Neural cell (in vitro differentiated cells): ENCODE measurements at regions not wholly inside any gene's neighbourhood (a gene's known extent, or its start where the extent isn't known, plus 50 kb on each side); places are given as distances from the start of the nearest gene placed in this dataset.

Source experiments
- EZH2 ChIP-seq: fragments of 200-600, 300-800 bp; shearing (Covaris generic), sonication (generic); IDR thresholded peaks from 2 replicates; pipeline ENCODE4 v1.6.1; 2014; ENCODE audit warnings: antibody characterized with exemption, low read length, borderline replicate concordance, mild to moderate bottlenecking; ENCODE audit not compliant: insufficient read depth, poor library complexity, severe bottlenecking
- POLR2AphosphoS5 ChIP-seq: IDR thresholded peaks from 2 replicates; pipeline ENCODE4 v1.6.1; 2012
- RAD21 ChIP-seq: fragments of 450-650 bp; conservative IDR thresholded peaks from 2 replicates; pipeline ENCODE4 v1.6.1; 2014; ENCODE audit warnings: antibody characterized with exemption, mild to moderate bottlenecking, moderate library complexity
- SMC3 ChIP-seq: fragments of 450-650 bp; conservative IDR thresholded peaks from 2 replicates; pipeline ENCODE4 v1.6.1; 2014; ENCODE audit warnings: antibody characterized with exemption, mild to moderate bottlenecking, moderate library complexity; ENCODE audit not compliant: poor library complexity
- TAF1 ChIP-seq: IDR thresholded peaks from 2 replicates; pipeline ENCODE4 v1.6.1; 2012; ENCODE audit warnings: low read depth
- TF ChIP-seq, protein P1 (sequence below): fragments of 450-650 bp; IDR thresholded peaks from 2 replicates; pipeline ENCODE4 v1.5.1; 2014; ENCODE audit warnings: antibody characterized with exemption, mild to moderate bottlenecking, moderate library complexity; ENCODE audit not compliant: poor library complexity, severe bottlenecking

DNA sequence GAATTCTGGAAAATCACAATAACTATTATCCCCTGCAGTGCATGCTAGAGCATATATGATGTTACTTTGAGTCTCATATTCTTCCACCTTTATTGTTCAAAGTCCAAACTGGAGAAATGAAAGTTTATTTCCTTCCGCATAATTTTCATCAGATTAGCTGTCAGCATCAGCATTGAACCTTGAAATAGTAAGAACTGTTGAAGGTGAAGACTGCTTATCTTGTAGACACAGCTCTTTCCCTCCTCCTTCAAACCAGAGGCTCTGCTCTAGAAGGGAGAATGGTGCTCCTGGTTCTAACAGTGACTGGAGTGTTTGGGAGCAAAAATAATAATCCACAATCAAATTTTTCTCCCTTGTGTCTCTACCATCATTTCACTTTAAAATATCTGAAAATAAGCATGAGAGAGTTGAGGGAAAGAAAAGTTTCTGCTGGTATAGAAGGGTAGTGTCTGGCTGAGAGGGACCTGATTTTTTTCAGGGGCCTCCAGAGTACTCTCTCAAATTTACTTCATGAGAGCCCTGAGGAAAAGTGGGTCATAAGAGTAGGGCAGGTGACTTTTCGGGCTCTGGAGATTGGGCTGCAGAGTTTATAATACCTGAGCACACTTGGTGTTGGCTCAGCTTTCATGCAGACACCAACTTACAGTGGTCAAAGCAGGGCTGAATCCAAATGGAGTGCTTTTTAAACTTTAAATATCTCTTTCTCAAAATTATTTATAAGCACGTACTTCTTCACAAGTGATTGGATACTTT, 170.4 kb downstream of the ZDHHC21 start:
- TF ChIP-seq SMC3 (no peak), EZH2 (no peak), POLR2AphosphoS5 (no peak), TAF1 (no peak), RAD21 (no peak)
- TF ChIP-seq, protein P1, sequence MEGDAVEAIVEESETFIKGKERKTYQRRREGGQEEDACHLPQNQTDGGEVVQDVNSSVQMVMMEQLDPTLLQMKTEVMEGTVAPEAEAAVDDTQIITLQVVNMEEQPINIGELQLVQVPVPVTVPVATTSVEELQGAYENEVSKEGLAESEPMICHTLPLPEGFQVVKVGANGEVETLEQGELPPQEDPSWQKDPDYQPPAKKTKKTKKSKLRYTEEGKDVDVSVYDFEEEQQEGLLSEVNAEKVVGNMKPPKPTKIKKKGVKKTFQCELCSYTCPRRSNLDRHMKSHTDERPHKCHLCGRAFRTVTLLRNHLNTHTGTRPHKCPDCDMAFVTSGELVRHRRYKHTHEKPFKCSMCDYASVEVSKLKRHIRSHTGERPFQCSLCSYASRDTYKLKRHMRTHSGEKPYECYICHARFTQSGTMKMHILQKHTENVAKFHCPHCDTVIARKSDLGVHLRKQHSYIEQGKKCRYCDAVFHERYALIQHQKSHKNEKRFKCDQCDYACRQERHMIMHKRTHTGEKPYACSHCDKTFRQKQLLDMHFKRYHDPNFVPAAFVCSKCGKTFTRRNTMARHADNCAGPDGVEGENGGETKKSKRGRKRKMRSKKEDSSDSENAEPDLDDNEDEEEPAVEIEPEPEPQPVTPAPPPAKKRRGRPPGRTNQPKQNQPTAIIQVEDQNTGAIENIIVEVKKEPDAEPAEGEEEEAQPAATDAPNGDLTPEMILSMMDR: no peak
